CD4-positive, alpha-beta memory T cell (primary cell): ENCODE measurements at regions not wholly inside any gene's neighbourhood (a gene's known extent, or its start where the extent isn't known, plus 50 kb on each side); places are given as distances from the start of the nearest gene placed in this dataset.

Source experiments
- CTCF ChIA-PET: fragments of 350-600 bp; sonication (Branson Sonifier 250); formaldehyde crosslinking; loops from one replicate; lab custom pipeline; 2021; ENCODE audit warnings: inconsistent platforms; ENCODE audit not compliant: partially characterized antibody; lab: Charles Lee
- POLR2A ChIA-PET: fragments of 350-600 bp; sonication (Branson Sonifier 250); formaldehyde crosslinking; loops from one replicate; lab custom pipeline; 2021; ENCODE audit not compliant: partially characterized antibody; lab: Charles Lee
- DNase-seq, 5 donors: peaks; one replicate each; pipeline versions ENCODE4 v3.0.0 to v3.0.0-alpha.2; 2020 to 2022; ENCODE audit warnings: mixed read lengths in 1 of 5
- H3K27ac ChIP-seq: one replicate; pipeline ENCODE4 v1.7.0; 2013; ENCODE audit warnings: low read depth, low read length
- H3K27me3 ChIP-seq: 2 replicates; pipeline ENCODE4 v1.7.0; 2013; ENCODE audit warnings: mild to moderate bottlenecking, low read length, moderate library complexity; ENCODE audit not compliant: insufficient read depth
- H3K36me3 ChIP-seq: 2 replicates; pipeline ENCODE4 v1.7.0; 2013; ENCODE audit warnings: mild to moderate bottlenecking, low read length, moderate library complexity; ENCODE audit not compliant: insufficient read depth
- H3K4me1 ChIP-seq: 2 replicates; pipeline ENCODE4 v1.7.0; 2013; ENCODE audit warnings: mild to moderate bottlenecking, low read length, moderate library complexity; ENCODE audit not compliant: insufficient read depth
- H3K4me3 ChIP-seq, 2 donors: one replicate each; pipeline ENCODE4 v1.7.0; 2013; ENCODE audit warnings: low read length in 2 of 2, mild to moderate bottlenecking in 1 of 2
- H3K9me3 ChIP-seq, 2 donors: one replicate each; pipeline ENCODE4 v1.7.0; 2013; ENCODE audit warnings: low read length in 2 of 2, control low read depth in 1 of 2; ENCODE audit not compliant: control insufficient read depth in 1 of 2
- H3K27ac Mint-ChIP-seq, 7 donors: one replicate each; pipeline ENCODE4 v1.8.0; 2020 to 2021; ENCODE audit warnings: mixed read lengths in 7 of 7, mild to moderate bottlenecking in 6 of 7, inconsistent platforms in 3 of 7, moderate library complexity in 3 of 7
- H3K27me3 Mint-ChIP-seq, 2 donors: one replicate each; pipeline ENCODE4 v1.8.0; 2020 to 2021; ENCODE audit warnings: mixed read lengths in 2 of 2
- H3K36me3 Mint-ChIP-seq, 2 donors: one replicate each; pipeline ENCODE4 v1.8.0; 2020 to 2021; ENCODE audit warnings: mixed read lengths in 2 of 2, inconsistent platforms in 1 of 2, mild to moderate bottlenecking in 1 of 2
- H3K4me1 Mint-ChIP-seq, 4 donors: one replicate each; pipeline ENCODE4 v1.8.0; 2020 to 2021; ENCODE audit warnings: mixed read lengths in 4 of 4, mild to moderate bottlenecking in 1 of 4
- H3K4me3 Mint-ChIP-seq, 8 donors: one replicate each; pipeline ENCODE4 v1.8.0; 2020 to 2021; ENCODE audit warnings: mixed read lengths in 8 of 8, mild to moderate bottlenecking in 7 of 8, moderate library complexity in 6 of 8, inconsistent platforms in 3 of 8
- H3K9me3 Mint-ChIP-seq, 8 donors: one replicate each; pipeline ENCODE4 v1.8.0; 2020 to 2021; ENCODE audit warnings: mixed read lengths in 8 of 8, mild to moderate bottlenecking in 5 of 8, inconsistent platforms in 3 of 8, moderate library complexity in 1 of 8
- intact Hi-C: fragments of 100-400 bp; cut with micrococcal nuclease; formaldehyde crosslinking; loops from one replicate; pipeline ENCODE4 v1.15.1; 2023

GRCh38 chr3:29141197-29141917 is 139.5 kb upstream of the RBMS3 start:
- CTCF ChIA-PET: no interaction called here
- DNase-seq: no peak

DNA sequence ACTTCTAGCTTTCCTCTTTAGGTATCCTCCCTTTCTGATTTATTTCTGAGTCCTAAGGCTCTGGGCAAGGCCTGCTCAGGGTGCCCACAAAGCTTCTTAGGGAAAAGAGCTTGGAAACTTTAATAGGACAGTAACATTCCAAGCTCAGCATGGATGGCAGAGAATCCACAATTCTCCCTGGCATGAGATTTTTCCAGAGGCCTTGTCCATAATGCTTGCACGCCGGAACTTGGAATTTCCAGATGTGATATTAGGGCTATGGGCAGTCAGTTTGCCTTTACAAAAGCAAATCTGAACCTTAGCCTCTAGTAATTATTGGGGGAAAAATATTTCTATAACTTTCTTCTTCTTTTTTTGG is 139.0 kb upstream of the RBMS3 start:
- H3K4me3 ChIP-seq: no peak overlapping the region
- intact Hi-C loops: no loop called here
- Mint-ChIP-seq H3K4me3 (no peak overlapping the region), H3K36me3 (no peaks in the 10 kb centered on the region), H3K4me1 (no peaks in the 10 kb centered on the region), H3K27me3 (no peaks in the 10 kb centered on the region), H3K27ac (no peak overlapping the region), H3K9me3 (peaks cover 0 to 2% (median 0%) of the 10 kb centered on the region in 8 donors)
- no peaks in the 10 kb centered on the region for H3K4me1 ChIP-seq
- H3K36me3 ChIP-seq: no peaks in the 10 kb centered on the region
- H3K9me3 ChIP-seq: no peaks in the 10 kb centered on the region
- POLR2A ChIA-PET: no interaction called here
- CTCF ChIA-PET: no interaction called here
- H3K27me3 ChIP-seq: no peaks in the 10 kb centered on the region
- no peak overlapping the region for H3K27ac ChIP-seq
- no peak for DNase-seq

More at GRCh38 chr3:29141197-29141917, 139.5 kb upstream of the RBMS3 start:
- H3K27ac Mint-ChIP-seq: no peak overlapping the region
- H3K9me3 ChIP-seq: no peaks in the 10 kb centered on the region
- no peak overlapping the region for H3K4me3 ChIP-seq
- H3K36me3 ChIP-seq: no peaks in the 10 kb centered on the region
- H3K4me1 ChIP-seq: no peaks in the 10 kb centered on the region
- POLR2A ChIA-PET: no interaction called here
- H3K27me3 Mint-ChIP-seq: no peaks in the 10 kb centered on the region
- no peak overlapping the region for H3K27ac ChIP-seq
- H3K4me3 Mint-ChIP-seq: no peak overlapping the region
- no peaks in the 10 kb centered on the region for H3K4me1 Mint-ChIP-seq
- no peaks in the 10 kb centered on the region for H3K36me3 Mint-ChIP-seq
- H3K27me3 ChIP-seq: no peaks in the 10 kb centered on the region
- peaks cover 0 to 2% (median 0%) of the 10 kb centered on the region in 8 donors for H3K9me3 Mint-ChIP-seq
- intact Hi-C loops: no loop called here

GRCh38 chr3:29143151-29143550 is 137.7 kb upstream of the RBMS3 start:
- Mint-ChIP-seq H3K36me3 (no peaks in the 10 kb centered on the region), H3K4me1 (no peaks in the 10 kb centered on the region), H3K27ac (no peak overlapping the region), H3K9me3 (peaks cover 0 to 2% (median 0%) of the 10 kb centered on the region in 8 donors), H3K4me3 (no peak overlapping the region), H3K27me3 (no peaks in the 10 kb centered on the region)
- Histone ChIP-seq H3K27me3 (no peaks in the 10 kb centered on the region), H3K4me1 (no peaks in the 10 kb centered on the region), H3K27ac (no peak overlapping the region), H3K4me3 (no peak overlapping the region), H3K36me3 (no peaks in the 10 kb centered on the region), H3K9me3 (no peaks in the 10 kb centered on the region)
- POLR2A ChIA-PET: interaction anchor here (0.6 kb wide), 1 partner anchor 11 kb away, joined by 3 read pairs; no protein-coding TSS in a partner anchor
- CTCF ChIA-PET: interaction anchor here (1.6 kb wide), 1 partner anchor 10 kb away, joined by 4 read pairs; no protein-coding TSS in a partner anchor
- intact Hi-C loops: no loop called here
- no peak for DNase-seq

DNA sequence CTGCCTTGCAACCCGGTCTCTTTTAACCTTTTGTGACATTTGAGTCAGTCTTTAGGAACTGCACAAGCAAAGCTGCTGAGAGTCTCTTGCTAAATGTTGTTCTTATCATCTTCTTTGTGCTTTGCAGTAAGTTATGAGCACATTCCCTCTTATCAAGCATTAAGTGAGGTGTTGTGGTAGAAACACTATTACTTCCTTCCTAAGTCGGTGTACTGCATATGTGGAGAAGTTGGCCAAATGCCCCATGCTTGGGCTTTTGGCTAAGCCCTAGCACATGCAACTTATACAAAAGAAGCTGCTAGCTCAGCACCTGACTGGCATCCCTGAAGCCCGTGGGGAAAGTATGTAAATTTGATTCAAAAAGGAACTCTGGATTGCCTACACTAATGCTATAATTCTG is 136.5 kb upstream of the RBMS3 start:
- no peaks in the 10 kb centered on the region for H3K27me3 ChIP-seq
- H3K36me3 ChIP-seq: no peaks in the 10 kb centered on the region
- no peak overlapping the region for H3K4me3 ChIP-seq
- H3K9me3 Mint-ChIP-seq: peaks cover 0 to 8% (median 0%) of the 10 kb centered on the region in 8 donors
- intact Hi-C loops: no loop called here
- POLR2A ChIA-PET: no interaction called here
- no peak overlapping the region for H3K4me3 Mint-ChIP-seq
- CTCF ChIA-PET: interaction anchor here (1.6 kb wide), 1 partner anchor 11 kb away, joined by 4 read pairs; no protein-coding TSS in a partner anchor
- no peak overlapping the region for H3K27ac Mint-ChIP-seq
- H3K27me3 Mint-ChIP-seq: no peaks in the 10 kb centered on the region
- no peaks in the 10 kb centered on the region for H3K4me1 ChIP-seq
- H3K9me3 ChIP-seq: no peaks in the 10 kb centered on the region
- no peaks in the 10 kb centered on the region for H3K36me3 Mint-ChIP-seq
- H3K27ac ChIP-seq: no peak overlapping the region
- DNase-seq: no peak
- H3K4me1 Mint-ChIP-seq: no peaks in the 10 kb centered on the region

DNA sequence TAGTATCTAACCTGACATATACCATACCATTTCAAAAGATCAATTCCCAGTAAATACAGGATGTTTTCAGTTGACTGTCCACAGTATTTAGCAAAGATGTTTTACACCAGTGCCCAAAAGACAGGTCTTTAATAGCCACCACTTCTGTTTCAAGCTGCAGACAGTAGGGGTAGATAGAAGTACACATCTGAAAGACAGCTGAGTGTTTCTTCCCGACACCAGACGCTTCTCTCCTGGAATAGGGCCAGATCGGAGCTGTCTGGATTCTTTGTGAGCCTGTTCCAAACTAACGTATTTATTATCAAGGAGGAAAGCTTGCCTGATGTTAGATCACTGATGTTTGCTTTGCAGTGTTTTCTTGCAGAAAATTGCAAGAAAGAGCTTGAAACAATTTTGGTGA is 136.1 kb upstream of the RBMS3 start:
- Mint-ChIP-seq H3K36me3 (no peaks in the 10 kb centered on the region), H3K27ac (no peak overlapping the region), H3K27me3 (no peaks in the 10 kb centered on the region), H3K4me3 (no peak overlapping the region), H3K4me1 (no peaks in the 10 kb centered on the region), H3K9me3 (peaks cover 0 to 9% (median 0%) of the 10 kb centered on the region in 8 donors)
- H3K4me3 ChIP-seq: no peak overlapping the region
- CTCF ChIA-PET: no interaction called here
- intact Hi-C loops: no loop called here
- no peaks in the 10 kb centered on the region for H3K36me3 ChIP-seq
- H3K27me3 ChIP-seq: no peaks in the 10 kb centered on the region
- no peaks in the 10 kb centered on the region for H3K4me1 ChIP-seq
- H3K27ac ChIP-seq: no peak overlapping the region
- H3K9me3 ChIP-seq: no peaks in the 10 kb centered on the region
- POLR2A ChIA-PET: no interaction called here
- DNase-seq: no peak

GRCh38 chr3:29145360-29145759 is 135.5 kb upstream of the RBMS3 start:
- Histone ChIP-seq H3K27me3 (no peaks in the 10 kb centered on the region), H3K9me3 (no peaks in the 10 kb centered on the region), H3K27ac (no peak overlapping the region), H3K4me3 (no peak overlapping the region), H3K4me1 (no peaks in the 10 kb centered on the region), H3K36me3 (no peaks in the 10 kb centered on the region)
- no peaks in the 10 kb centered on the region for H3K4me1 Mint-ChIP-seq
- DNase-seq: no peak
- H3K4me3 Mint-ChIP-seq: no peak overlapping the region
- H3K9me3 Mint-ChIP-seq: peaks cover 0 to 9% (median 0%) of the 10 kb centered on the region in 8 donors
- ChIA-PET CTCF (no interaction called here), POLR2A (no interaction called here)
- no peaks in the 10 kb centered on the region for H3K36me3 Mint-ChIP-seq
- H3K27ac Mint-ChIP-seq: no peak overlapping the region
- intact Hi-C loops: no loop called here
- no peaks in the 10 kb centered on the region for H3K27me3 Mint-ChIP-seq

- H3K27ac Mint-ChIP-seq: no peak overlapping the region
- H3K4me3 Mint-ChIP-seq: no peak overlapping the region
- no peaks in the 10 kb centered on the region for H3K36me3 Mint-ChIP-seq
- H3K27ac ChIP-seq: no peak overlapping the region
- no peaks in the 10 kb centered on the region for H3K27me3 ChIP-seq
- no peak overlapping the region for H3K4me3 ChIP-seq
- intact Hi-C loops: no loop called here
- no peaks in the 10 kb centered on the region for H3K9me3 ChIP-seq
- no peaks in the 10 kb centered on the region for H3K27me3 Mint-ChIP-seq
- H3K36me3 ChIP-seq: no peaks in the 10 kb centered on the region
- peaks cover 0 to 10% (median 2%) of the 10 kb centered on the region in 4 donors for H3K4me1 Mint-ChIP-seq
- H3K9me3 Mint-ChIP-seq: peaks cover 0 to 8% (median 1%) of the 10 kb centered on the region in 8 donors
- POLR2A ChIA-PET: no interaction called here
- CTCF ChIA-PET: no interaction called here
- DNase-seq: no peak
- H3K4me1 ChIP-seq: no peaks in the 10 kb centered on the region
Observed at GRCh38 chr3:29152379-29152778, 128.5 kb upstream of the RBMS3 start.
